ENCODE measurements at regions not wholly inside any gene's neighbourhood (a gene's known extent, or its start where the extent isn't known, plus 50 kb on each side); places are given as distances from the start of the nearest gene placed in this dataset.
A peak's percentile ranks its signal among the peaks of the same experiment; 100 is the strongest.

DNA sequence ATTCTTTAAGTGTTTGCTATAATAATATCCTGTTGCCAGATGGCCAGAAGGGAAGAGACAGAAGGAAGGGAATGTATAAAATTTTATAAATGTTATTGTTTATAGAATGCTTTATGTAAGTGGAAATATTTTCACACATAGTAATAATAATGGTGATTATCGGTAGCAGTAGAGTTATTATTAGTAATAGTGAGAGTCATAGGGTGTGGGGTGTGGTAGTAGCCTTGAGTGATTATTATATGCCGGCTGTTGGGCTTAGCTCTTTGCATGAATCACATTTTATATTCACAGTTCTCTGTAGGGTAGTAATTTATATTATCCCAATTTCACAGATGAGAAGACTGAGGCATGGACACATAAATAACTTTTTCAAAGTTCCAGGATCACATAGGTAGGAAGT is 391.4 kb downstream of the C12orf75 start:
- DNase-seq = no peak

DNA sequence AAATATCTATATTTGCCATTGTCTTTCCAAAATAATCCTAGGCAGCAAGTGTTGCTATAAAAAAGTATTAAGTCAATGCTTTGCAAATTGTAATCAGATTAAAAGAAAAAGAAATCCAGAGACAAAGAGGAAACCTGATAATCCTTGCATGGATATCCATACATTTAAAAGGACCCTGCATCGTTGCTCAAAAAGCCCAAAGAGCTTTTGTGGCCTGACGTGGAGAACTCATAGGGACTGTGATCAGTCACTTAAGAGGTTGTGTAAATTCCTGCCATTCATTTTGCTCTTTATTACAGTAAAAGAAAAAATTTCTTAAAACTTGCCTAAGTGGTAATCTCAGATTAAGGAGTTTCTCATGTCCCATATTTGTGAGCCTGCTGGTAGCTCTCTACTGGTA is 392.6 kb downstream of the C12orf75 start:
- no peak for DNase-seq

DNA sequence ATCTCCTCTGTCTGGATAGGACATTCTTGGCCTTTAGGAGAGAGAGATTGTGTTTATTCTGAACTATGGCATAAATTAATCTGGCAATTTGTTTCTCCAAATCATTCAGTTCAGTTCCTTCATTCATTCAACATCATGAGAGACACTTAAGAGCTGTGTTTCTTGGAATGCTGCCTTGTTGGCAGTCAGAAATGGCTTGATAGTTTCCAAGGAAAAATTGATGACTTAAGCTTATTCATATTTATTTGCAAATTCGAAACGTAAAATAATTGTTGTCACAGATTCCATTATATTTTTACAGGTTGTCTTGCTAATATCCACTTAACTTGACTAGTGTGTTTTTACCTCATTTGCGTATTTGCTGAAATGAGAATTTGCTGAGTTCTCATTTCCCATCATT is 393.0 kb downstream of the C12orf75 start:
- DNase-seq = no peak

GRCh38 chr12:105724641-105725040 is 394.1 kb downstream of the C12orf75 start:
- no peak for DNase-seq

- no peak for DNase-seq
These were observed 394.6 kb downstream of the C12orf75 start for GRCh38 chr12:105725054-105725453.

DNA sequence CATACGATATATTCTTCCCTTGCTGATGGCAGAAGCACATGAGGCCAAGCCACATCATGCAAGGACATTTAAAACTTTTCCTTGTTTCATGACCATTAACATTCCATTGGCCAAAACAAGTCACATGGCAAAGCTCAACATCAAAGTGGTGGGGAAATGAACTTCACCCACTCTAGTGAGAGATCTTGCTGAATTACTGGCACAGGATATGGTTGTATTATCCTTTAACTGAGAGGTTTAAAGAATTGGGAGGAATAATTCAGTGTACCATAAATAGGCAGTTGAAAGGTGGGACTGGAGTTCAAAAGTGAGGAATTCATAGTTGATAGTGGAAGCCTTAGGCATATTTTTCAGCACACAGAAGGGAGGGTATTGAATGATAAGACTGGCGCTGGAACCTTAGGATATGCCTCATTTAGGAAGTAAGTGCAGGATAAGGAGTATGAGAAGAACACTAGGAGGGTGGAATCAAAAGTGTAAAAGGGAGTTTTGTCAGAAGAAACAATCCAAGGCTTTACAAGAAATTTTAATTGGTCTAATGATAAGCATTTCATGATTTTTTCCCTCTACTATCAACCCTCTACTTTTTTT is 398.8 kb downstream of the C12orf75 start:
- DNase-seq = no peak

DNA sequence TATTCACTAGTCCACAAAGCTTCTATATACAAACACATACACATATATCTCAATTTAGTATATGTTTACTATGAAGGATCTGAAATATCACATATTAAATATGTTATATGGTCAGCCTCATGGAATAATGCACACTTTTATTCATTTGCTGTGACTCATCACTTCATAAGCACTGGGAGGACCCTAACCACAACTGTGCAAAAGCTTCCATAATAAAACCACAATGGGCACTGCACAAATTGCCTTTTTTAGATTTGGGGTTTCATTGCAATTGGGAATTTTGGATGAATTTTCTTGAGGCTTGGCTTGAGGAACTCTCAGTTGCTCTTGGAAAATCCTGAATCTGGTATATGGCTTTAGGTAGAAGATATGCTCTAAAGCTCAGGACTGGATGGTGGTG is 399.4 kb downstream of the C12orf75 start:
- DNase-seq = no peak

DNA sequence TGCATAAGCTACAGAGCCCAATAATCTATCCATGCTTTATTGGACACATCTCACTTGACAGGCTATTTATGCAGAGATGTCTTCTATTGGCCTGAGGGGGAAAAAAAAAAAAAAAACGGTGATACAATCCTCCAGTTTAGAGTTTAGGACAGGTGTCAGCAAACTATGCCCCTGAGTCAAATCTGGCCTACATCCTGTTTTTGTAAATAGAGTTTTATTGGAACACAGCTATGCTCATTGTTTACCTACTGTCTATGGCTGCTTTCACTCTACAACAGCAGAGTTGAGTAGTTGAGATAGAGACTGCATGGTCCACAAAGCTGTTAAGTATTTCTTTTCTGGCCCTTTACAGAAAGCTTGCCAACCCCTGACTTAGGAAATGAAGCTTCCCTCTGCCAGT is 403.1 kb downstream of the C12orf75 start:
- no peak for DNase-seq

- DNase-seq = no peak
These were observed 402.3 kb downstream of the NUAK1 start for GRCh38 chr12:105736498-105736897.

GRCh38 chr12:105738051-105738450 is 400.7 kb downstream of the NUAK1 start:
- DNase-seq = no peak

- DNase-seq = no peak
These were observed 398.4 kb downstream of the NUAK1 start for GRCh38 chr12:105740369-105740768.

DNA sequence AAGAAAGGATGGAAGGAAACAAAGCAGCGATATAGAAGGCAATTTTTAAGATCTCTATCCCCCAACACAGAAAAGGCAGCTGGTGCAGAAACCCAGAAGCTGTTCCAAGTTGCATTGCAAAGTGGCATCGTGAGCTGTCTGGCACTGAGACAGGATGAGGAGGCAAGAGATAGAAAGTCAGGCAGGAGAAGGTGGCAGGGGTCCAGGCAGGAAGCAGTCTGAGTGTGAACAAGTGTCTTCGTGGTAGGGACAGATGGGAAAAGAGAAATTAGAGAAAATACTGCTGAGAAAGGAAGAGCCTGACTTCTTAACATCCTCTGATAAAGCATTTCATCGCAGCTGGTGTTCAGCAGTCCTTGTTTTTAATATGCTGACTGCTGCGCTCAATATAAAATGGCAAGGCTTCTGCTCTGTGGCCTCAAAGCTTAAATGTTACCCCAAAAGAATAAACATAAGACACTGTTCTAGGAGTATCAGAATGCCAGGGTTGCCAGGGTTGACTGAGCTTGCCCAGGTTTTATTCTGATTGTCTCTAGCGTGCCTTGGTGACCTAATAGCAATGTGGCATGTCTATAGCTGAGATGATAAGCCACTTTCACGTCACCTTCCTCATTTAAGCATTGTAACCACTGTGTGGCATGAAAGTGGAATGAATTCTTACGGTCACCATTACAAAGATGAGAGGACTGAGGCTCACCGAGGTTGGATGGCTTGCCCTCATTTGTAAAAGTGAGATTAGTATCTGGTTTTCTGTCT is 397.6 kb downstream of the NUAK1 start:
- DNase-seq = no peak

DNA sequence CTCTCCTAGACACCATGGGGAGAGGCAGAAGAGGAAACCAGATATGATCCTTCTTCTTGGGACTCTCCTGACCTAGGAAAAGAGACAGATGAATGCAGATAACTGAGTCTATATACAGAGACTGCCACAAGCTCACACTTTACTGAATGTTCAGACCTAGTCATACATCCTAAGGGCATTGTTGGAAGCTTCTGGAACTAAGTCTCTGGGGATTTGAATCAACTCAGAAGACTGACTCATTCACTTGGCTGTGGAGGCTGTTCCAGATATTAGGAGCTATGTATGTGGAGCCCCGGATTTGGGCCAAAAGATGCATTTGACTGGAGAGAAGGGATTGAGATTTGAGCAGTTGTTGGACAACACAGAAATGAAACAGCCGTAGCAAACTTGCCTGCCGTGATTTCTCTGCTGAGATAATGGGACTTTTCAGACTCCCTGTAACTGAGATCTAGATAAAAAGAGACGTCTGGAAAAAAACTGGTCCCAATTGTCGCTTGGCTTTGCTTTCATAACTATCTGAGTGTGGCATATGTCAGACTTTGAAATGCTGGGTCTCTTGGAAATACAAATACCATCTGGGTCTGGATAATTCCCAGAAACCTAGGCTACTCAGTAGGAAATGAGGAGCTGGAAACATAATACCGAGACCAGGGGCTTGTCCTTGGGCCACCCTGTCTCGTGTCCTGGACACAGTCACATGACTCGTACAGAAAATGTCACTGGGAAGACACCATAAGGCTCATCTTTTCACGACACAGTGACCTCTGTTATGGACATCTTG is 396.8 kb downstream of the NUAK1 start:
- no peak for DNase-seq

GRCh38 chr12:105742567-105742874 is 396.2 kb downstream of the NUAK1 start:
- DNase-seq = no peak

DNA sequence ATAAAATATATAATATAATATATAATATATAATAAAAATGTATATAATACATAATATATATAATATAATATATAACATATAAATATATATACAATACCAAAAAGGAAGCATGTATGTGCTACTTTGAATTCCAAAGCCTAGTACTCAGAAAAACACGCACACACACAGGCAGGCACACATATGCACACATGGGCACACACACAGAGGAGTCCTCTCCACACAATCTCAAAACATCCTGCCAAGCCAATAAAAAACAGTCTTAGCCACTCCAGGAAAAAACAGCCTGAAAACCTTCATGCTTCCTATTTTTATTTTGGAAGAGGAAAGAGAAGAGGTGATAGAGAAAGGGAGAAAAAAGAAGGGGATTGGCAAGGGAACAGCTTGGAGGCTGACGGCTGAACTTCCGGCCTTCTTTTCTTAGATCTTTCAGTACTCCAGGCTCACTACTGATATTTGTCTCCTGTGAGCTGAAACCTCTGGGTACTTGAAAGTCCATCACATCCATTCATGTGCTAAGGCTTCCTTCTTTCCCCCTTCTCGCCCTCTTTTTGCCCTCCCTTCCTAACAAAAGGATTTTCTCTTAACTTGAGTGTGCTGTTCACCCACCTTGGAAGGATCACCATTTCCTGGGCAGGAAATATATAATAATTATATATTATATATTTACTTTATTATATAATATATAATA is 394.2 kb downstream of the NUAK1 start:
- DNase-seq = no peak

DNA sequence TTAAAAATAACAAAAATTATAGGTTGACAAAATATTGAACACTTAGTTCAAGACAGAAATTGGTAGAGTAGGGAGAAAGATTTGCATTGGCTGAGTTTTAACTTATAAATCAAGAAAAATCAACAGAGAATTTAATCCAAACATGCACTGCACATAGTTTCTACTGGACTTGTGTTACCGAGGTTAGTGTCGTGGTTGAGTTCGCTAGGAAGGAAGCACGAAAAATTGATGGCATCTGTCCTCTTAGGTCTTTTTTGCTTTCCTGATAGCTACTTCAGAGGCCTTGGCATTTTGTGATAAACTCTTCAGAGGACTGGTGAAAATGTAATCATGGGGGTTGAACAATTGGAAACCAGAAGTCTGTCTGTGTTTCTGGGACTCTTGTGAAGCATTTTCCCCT is 392.9 kb downstream of the NUAK1 start:
- no peak for DNase-seq

- DNase-seq = no peak
These were observed 389.8 kb downstream of the NUAK1 start for GRCh38 chr12:105748806-105749600.

DNA sequence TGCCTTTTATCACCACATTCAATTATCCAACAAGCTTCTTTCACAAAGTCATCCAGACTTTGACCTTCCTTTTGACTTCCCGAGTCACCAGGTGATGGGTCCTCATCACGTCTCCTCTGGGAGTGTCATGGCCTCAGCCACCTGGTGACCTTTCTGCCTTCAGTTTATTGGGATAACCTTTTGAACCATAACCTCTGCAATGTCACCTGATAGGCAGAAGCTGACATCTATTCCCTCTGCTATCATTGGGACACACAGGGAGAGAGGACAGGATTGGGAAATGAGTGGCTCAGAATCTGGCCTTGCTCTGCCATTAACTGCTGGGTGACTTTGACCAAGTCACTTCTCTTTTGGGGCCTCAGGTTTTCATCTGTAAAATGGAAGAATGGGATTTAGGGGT is 388.7 kb downstream of the NUAK1 start:
- no peak for DNase-seq

DNA sequence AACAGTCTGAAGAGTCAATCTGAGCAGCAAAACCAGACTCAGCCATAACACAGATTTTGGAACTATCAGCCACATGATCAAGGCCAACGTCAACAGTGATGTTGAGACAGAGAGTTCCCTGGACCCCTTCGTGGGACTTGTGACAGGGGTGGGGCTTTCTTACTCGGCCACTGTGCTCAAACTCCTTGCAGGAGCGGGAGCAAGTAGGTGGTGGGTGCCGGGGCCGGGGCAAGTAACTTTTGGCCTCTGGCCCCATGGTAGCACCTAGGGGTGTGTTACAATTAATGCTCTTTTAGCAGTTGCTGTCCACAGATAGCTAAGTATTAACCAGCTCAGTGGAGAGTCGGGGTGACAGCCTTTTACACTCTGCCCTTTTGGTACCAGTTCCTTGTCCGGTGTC is 384.4 kb downstream of the NUAK1 start:
- no peak for DNase-seq

GRCh38 chr12:105756961-105757360 is 381.8 kb downstream of the NUAK1 start:
- no peak for DNase-seq

DNA sequence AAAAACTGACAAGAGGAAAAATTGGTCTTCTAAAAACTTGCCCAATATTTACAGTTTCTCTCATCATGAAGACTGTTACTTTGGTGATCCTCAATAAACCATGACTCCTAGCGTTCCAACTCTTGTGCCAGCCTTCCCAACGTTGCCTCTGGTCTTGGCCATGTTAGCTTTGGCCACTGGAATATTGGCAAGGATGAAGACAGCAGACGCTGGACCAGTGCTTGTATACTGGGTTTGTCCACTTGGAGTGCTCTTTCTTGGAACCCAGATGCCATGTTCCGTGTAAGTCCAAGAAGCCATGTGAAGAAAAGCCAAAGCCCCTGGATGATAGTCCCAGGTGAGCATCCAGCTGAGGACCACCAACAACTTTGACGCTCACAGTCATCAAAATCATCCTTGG is 379.6 kb downstream of the NUAK1 start:
- DNase-seq = no peak

DNA sequence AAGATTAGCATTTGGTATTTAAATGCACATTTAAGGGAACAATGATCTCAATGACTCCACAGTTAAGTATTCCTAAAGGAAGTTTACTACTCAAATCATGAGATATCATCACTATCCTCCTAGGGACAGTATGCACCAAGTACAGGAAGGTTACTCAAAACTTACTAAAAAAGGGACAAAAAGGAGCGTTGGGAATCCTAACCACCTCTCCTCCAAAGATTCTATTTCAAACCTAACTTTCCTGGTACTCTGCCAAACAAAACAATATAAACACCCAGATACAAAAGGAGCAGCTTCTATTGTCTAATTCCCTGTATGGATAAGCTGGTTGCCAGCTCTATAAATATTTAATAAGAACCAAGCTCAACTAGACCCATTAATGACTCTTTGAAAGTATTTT is 377.7 kb downstream of the NUAK1 start:
- DNase-seq = peak; percentile 60
